OCI-LY1 (cell line): ENCODE measurements at regions not wholly inside any gene's neighbourhood (a gene's known extent, or its start where the extent isn't known, plus 50 kb on each side); places are given as distances from the start of the nearest gene placed in this dataset.

Experiments
- H2AFZ ChIP-seq: fragments of 200-600 bp; sonication (generic), shearing (Covaris generic); 2 replicates; pipeline ENCODE4 v1.6.0; 2014; ENCODE audit warnings: antibody characterized with exemption, mild to moderate bottlenecking, low read length
- H3F3A ChIP-seq: fragments of 200-600 bp; sonication (generic), shearing (Covaris generic); 2 replicates; pipeline ENCODE4 v1.6.0; 2014; ENCODE audit warnings: mild to moderate bottlenecking, antibody characterized with exemption, low read length, moderate library complexity; ENCODE audit not compliant: insufficient read depth
- H3K27ac ChIP-seq: fragments of 200-600 bp; sonication (generic); 2 replicates; pipeline ENCODE4 v1.5.1; 2014; ENCODE audit warnings: low read length, mixed run types, mild to moderate bottlenecking, low read depth; ENCODE audit not compliant: poor library complexity, severe bottlenecking
- H3K27me3 ChIP-seq: fragments of 200-600 bp; sonication (generic); 2 replicates; pipeline ENCODE4 v1.6.0; 2014; ENCODE audit warnings: antibody characterized with exemption, mild to moderate bottlenecking, low read length, moderate library complexity; ENCODE audit not compliant: insufficient read depth
- H3K36me3 ChIP-seq: fragments of 200-600 bp; sonication (generic); 2 replicates; pipeline ENCODE4 v1.6.1; 2014; ENCODE audit warnings: mild to moderate bottlenecking, antibody characterized with exemption, low read length, moderate library complexity, mixed read lengths; ENCODE audit not compliant: insufficient read depth
- H3K4me1 ChIP-seq: fragments of 200-600 bp; sonication (generic); 2 replicates; pipeline ENCODE4 v1.5.1; 2014; ENCODE audit warnings: mild to moderate bottlenecking, low read length, moderate library complexity; ENCODE audit not compliant: insufficient read depth, severe bottlenecking
- H3K4me2 ChIP-seq: fragments of 200-600 bp; sonication (generic), shearing (Covaris generic); 2 replicates; pipeline ENCODE4 v1.6.1; 2014; ENCODE audit warnings: low read length
- H3K4me3 ChIP-seq: fragments of 200-600 bp; sonication (generic); 2 replicates; pipeline ENCODE4 v1.5.1; 2014; ENCODE audit warnings: low read length, low read depth, mild to moderate bottlenecking, mixed read lengths; ENCODE audit not compliant: poor library complexity, severe bottlenecking
- H3K79me2 ChIP-seq: fragments of 200-600 bp; shearing (Covaris generic); 2 replicates; pipeline ENCODE4 v1.6.1; 2016; ENCODE audit warnings: mixed run types, low read length, mixed read lengths; ENCODE audit not compliant: insufficient read depth
- H3K9ac ChIP-seq: fragments of 200-600 bp; sonication (generic), shearing (Covaris generic); 2 replicates; pipeline ENCODE4 v1.6.1; 2014; ENCODE audit warnings: mild to moderate bottlenecking, low read length, mixed read lengths
- H3K9me2 ChIP-seq: fragments of 200-600 bp; sonication (generic), shearing (Covaris generic); 2 replicates; pipeline ENCODE4 v1.6.1; 2014; ENCODE audit warnings: low read depth, mild to moderate bottlenecking, low read length, mixed read lengths
- H3K9me3 ChIP-seq: fragments of 200-600 bp; shearing (Covaris generic); 2 replicates; pipeline ENCODE4 v1.6.1; 2014; ENCODE audit warnings: low read length, mixed read lengths
- H4K20me1 ChIP-seq: fragments of 200-600 bp; sonication (generic), shearing (Covaris generic); 2 replicates; pipeline ENCODE4 v1.6.0; 2016; ENCODE audit warnings: mild to moderate bottlenecking, low read length; ENCODE audit not compliant: insufficient read depth
- CTCF ChIP-seq: fragments of 200-600 bp; sonication (generic), shearing (Covaris generic); IDR thresholded peaks from 2 replicates; pipeline ENCODE4 v1.5.1; 2017; ENCODE audit warnings: mild to moderate bottlenecking, antibody characterized with exemption, low read length, moderate library complexity, mixed read lengths
- EZH2 ChIP-seq: fragments of 200-600 bp; sonication (generic), shearing (Covaris generic); IDR thresholded peaks from 2 replicates; pipeline ENCODE4 v1.8.0; 2017; ENCODE audit warnings: borderline replicate concordance, mixed run types, mild to moderate bottlenecking, antibody characterized with exemption, low read length, moderate library complexity, mixed read lengths

- H3K4me1 ChIP-seq = no peaks in the 10 kb centered on the region
- no peaks in the 10 kb centered on the region for H3K79me2 ChIP-seq
- no peak overlapping the region for H2AFZ ChIP-seq
- no peak overlapping the region for H3K27ac ChIP-seq
- H3K9me2 ChIP-seq = no peaks in the 10 kb centered on the region
- H3F3A ChIP-seq = no peaks in the 10 kb centered on the region
- H4K20me1 ChIP-seq = no peaks in the 10 kb centered on the region
- H3K9me3 ChIP-seq = no peaks in the 10 kb centered on the region
- no peak overlapping the region for H3K9ac ChIP-seq
- H3K4me3 ChIP-seq = no peak overlapping the region
- H3K27me3 ChIP-seq = no peaks in the 10 kb centered on the region
- TF ChIP-seq EZH2 (no peak), CTCF (no peak)
- no peak overlapping the region for H3K4me2 ChIP-seq
- H3K36me3 ChIP-seq = no peaks in the 10 kb centered on the region
These were observed 131.2 kb downstream of the RPL22L1 start for GRCh38 chr3:170738766-170739165.

GRCh38 chr3:170737498-170738162 is 132.4 kb downstream of the RPL22L1 start:
- H3K27ac ChIP-seq = no peak overlapping the region
- H3K9ac ChIP-seq = no peak overlapping the region
- H3K4me2 ChIP-seq = no peak overlapping the region
- H4K20me1 ChIP-seq = no peaks in the 10 kb centered on the region
- no peaks in the 10 kb centered on the region for H3K79me2 ChIP-seq
- no peaks in the 10 kb centered on the region for H3K9me3 ChIP-seq
- no peaks in the 10 kb centered on the region for H3K4me1 ChIP-seq
- H3F3A ChIP-seq = no peaks in the 10 kb centered on the region
- TF ChIP-seq CTCF = no peak
- no peak for TF ChIP-seq EZH2
- no peaks in the 10 kb centered on the region for H3K27me3 ChIP-seq
- no peak overlapping the region for H3K4me3 ChIP-seq
- H3K9me2 ChIP-seq = no peaks in the 10 kb centered on the region
- H3K36me3 ChIP-seq = no peaks in the 10 kb centered on the region
- H2AFZ ChIP-seq = no peak overlapping the region

- Histone ChIP-seq H3K27me3 (no peaks in the 10 kb centered on the region), H2AFZ (no peak overlapping the region), H3K27ac (no peak overlapping the region), H3K4me1 (no peaks in the 10 kb centered on the region), H3K79me2 (no peaks in the 10 kb centered on the region), H3F3A (no peaks in the 10 kb centered on the region), H4K20me1 (no peaks in the 10 kb centered on the region), H3K9me3 (no peaks in the 10 kb centered on the region), H3K4me3 (no peak overlapping the region), H3K9ac (no peak overlapping the region), H3K9me2 (no peaks in the 10 kb centered on the region), H3K36me3 (no peaks in the 10 kb centered on the region), H3K4me2 (no peak overlapping the region)
- TF ChIP-seq EZH2 (no peak), CTCF (no peak)
These were observed 134.2 kb downstream of the RPL22L1 start for GRCh38 chr3:170735821-170736220.
